SK-N-MC (cell line): ENCODE measurements at regions not wholly inside any gene's neighbourhood (a gene's known extent, or its start where the extent isn't known, plus 50 kb on each side); places are given as distances from the start of the nearest gene placed in this dataset.

ENCODE experiments used
- EZH2 ChIP-seq: fragments of 200-600 bp; sonication (generic); IDR thresholded peaks from one replicate; pipeline ENCODE4 v1.6.1; 2017; ENCODE audit warnings: antibody characterized with exemption
- FOXP2 ChIP-seq: optimal IDR thresholded peaks from 2 replicates; pipeline ENCODE3; 2011; ENCODE audit warnings: mild to moderate bottlenecking, moderate library complexity; ENCODE audit not compliant: insufficient read depth; ENCODE audit errors: extremely low read length, control extremely low read depth
- POLR2AphosphoS5 ChIP-seq: IDR thresholded peaks from 2 replicates; pipeline ENCODE4 v1.6.1; 2012; ENCODE audit warnings: mild to moderate bottlenecking, low read depth, low read length, borderline replicate concordance

DNA sequence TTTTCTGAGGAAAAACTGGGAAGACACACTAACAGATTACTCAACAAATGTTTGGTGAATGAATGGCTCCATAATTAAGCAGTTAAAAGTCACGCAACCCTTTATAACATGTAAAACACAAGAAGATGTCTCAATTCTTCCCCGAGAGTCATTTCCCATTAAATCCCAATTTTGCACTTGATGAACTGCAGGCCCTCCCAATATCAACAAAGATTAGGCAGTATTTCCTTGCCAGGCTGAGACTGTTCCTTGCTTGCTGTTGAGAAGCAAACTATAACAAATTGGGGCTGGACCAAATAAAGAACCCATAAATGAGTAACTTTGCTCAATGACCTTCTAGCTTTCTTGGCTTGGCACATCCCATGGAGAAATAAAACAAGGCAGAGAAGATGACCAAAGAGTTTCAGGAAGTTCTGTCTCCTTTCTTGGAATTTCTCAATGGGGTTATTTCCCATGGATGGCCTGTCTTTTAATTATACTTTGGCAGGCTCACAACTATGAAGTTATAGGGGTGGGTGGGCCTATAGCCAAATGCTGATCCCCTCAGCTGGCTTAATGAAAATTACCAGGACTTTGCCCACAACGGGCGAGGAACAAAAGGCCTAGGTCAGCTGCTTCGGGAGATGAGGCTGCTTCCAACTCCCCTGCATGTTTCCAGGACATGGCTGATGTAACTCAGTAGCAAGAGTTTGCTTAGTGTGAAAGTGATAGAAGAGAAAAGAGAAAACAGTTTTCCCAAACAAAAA is 243.1 kb upstream of the RFX3 start:
- TF ChIP-seq POLR2AphosphoS5 (no peak), EZH2 (no peak), FOXP2 (no peak)
